GM12874 (cell line): ENCODE measurements at regions not wholly inside any gene's neighbourhood (a gene's known extent, or its start where the extent isn't known, plus 50 kb on each side); places are given as distances from the start of the nearest gene placed in this dataset.

ENCODE experiments used
- TF ChIP-seq, protein P1 (sequence below): IDR thresholded peaks from 2 replicates; pipeline ENCODE4 v1.5.1; 2011; ENCODE audit warnings: low read depth, mild to moderate bottlenecking, control low read depth, low read length, moderate library complexity; ENCODE audit not compliant: insufficient read depth

DNA sequence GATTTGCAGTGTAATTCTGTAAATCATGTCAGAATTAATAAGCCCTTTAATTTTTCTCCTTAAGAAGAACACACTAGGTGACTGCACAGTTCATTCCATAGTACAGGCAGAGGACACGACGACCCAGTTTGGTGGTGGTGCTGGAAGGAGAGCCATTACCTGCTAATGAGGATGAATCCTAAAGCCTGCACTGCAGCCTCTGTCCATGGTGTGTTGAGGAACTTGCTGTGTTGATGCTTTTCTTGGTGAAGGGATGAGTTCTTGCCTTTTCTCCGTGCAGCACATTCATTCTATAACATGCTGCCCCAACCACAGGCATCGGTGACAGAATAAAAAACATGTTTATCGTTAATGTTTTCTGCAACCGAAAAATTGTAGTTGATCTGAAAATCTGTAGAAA is 89.6 kb upstream of the VEPH1 start:
- TF ChIP-seq, protein P1, sequence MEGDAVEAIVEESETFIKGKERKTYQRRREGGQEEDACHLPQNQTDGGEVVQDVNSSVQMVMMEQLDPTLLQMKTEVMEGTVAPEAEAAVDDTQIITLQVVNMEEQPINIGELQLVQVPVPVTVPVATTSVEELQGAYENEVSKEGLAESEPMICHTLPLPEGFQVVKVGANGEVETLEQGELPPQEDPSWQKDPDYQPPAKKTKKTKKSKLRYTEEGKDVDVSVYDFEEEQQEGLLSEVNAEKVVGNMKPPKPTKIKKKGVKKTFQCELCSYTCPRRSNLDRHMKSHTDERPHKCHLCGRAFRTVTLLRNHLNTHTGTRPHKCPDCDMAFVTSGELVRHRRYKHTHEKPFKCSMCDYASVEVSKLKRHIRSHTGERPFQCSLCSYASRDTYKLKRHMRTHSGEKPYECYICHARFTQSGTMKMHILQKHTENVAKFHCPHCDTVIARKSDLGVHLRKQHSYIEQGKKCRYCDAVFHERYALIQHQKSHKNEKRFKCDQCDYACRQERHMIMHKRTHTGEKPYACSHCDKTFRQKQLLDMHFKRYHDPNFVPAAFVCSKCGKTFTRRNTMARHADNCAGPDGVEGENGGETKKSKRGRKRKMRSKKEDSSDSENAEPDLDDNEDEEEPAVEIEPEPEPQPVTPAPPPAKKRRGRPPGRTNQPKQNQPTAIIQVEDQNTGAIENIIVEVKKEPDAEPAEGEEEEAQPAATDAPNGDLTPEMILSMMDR, result no peak

DNA sequence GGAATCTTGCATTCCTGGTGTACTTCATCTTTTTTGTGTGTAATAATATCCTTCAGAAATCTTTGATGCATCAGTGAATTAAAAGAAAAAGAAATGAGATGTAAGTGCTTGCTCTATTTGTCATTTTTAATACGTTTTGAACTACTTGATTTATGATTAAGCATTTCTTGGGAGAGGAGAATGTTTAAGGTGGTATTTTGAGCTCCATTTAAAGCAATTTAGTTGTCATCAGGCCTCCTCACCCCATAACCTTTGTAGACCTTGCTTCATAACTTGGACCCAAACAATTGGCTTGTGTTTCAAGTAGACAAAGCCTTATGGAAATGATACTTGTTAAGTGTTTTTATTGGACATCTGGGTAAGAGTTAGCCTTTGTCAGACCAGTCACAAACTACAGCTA is 87.1 kb upstream of the VEPH1 start:
- TF ChIP-seq, protein P1, result no peak

DNA sequence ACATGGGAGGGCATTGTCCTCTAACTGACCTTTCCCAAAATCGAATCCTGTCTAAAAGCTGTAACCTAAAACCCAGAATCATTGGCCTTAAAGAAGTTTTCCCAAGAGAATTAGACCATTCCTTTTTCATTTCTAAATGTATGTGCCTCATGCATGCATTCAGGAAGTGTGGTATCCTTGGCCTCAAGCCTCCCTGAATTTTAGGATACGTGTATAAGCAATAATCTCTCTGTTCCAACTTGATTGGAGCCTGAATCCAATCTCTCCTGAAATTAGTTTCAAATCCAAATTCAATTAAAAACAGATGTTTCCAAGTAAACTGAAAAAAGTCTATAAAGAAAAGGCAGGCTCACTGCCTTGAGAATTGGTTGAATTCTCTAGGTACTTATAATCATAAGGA is 86.0 kb upstream of the VEPH1 start:
- TF ChIP-seq, protein P1, result no peak

DNA sequence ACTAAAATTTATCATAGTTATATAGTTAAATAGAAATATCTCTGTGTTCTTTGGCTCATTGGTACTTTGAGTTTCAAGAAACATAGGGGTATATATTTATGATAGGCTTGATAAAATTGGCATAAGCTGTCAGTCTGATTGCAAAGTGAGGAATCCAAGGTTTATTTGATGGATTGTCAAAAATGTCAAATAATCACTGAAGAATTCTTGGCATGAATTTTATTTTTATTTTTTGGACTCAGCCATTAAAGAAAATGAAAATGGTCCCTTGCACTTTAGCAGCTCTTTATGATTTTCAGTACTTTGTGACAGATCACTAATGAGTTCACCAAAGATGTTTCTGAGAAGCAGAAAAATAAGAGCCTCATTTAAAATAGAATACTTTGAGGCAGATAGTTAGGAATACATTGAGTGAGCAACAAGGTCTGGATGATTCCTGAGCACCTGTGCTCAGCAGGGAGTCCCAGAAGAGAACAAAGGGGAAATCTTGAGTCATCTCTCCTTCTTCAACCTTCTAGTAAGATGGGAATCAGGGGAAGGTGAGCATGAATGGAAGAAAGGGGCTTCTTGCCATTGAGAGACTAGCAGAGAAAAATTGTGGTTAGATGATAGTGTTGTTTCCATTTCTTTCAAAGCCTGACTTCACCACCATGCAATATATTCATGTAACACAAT is 85.3 kb upstream of the VEPH1 start:
- TF ChIP-seq, protein P1, result no peak

DNA sequence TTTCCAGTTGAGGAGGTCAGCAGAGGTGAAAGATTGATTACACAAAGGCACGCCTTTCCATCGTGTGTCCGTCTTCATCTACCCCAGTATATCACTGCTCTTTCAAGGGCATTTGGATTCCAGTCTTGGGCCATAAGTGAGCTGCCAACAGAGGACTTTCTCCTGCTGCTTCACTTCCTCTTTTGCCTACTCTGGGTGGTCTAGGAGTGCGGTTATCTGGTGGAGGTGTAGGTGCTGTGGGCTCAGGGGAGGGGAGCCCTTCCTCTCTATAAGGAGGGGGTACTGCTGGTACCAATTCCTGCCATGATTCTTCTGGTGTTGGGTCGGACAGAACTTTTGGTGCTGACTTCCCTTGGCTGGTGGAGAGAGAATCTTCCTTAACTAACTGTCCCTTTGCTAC is 83.1 kb upstream of the VEPH1 start:
- TF ChIP-seq, protein P1, result no peak

DNA sequence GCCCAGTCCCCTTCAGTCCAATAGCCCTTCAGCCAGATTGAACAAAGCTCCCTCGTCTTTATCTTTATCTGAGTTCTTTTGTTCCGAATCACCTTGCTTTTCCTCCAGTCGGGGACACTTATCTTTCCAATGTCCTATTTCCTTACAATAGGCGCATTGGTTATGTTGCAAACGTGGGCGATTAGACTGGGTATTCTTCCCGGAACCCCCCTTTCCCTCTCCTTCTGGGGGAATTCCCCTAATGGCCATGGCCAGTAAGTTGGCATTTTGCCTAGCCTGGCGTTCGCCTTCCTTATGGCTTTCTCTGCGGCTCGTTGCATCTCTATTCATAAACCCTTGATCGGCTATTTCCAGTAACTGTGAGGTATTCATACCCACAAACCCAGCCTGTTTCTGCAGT is 82.2 kb upstream of the VEPH1 start:
- TF ChIP-seq, protein P1, result no peak

DNA sequence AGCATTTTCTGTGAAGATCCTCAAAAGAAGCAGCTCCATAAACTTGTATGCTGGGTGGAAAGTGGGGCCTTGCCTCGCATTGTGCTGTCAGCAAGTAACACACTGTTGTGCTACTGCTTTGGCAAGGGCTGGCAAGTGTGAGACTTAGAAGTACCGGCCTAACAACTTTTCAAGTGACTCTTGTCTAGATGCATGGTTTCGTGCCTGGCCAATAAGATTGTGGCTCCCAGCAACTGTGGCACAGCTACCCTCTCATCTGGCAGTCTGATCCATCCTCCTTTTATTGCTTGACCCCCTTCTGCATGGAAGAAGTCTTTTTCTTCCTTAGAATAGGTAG is 79.4 kb upstream of the VEPH1 start:
- TF ChIP-seq, protein P1, result no peak
